Endothelial cell of umbilical vein (primary cell): ENCODE measurements at regions not wholly inside any gene's neighbourhood (a gene's known extent, or its start where the extent isn't known, plus 50 kb on each side); places are given as distances from the start of the nearest gene placed in this dataset.

Source experiments
- EZH2 ChIP-seq: IDR thresholded peaks from 2 replicates; pipeline ENCODE4 v1.6.1; 2012; ENCODE audit warnings: borderline replicate concordance, low read depth, mild to moderate bottlenecking, moderate library complexity, low read length, inconsistent platforms; ENCODE audit not compliant: severe bottlenecking
- GATA2 ChIP-seq: IDR thresholded peaks from 2 replicates; pipeline ENCODE4 v1.7.0; 2011; ENCODE audit warnings: low read depth, mild to moderate bottlenecking, moderate library complexity, mixed read lengths, low read length; ENCODE audit not compliant: insufficient read length, insufficient read depth
- JUN ChIP-seq: IDR thresholded peaks from 2 replicates; pipeline ENCODE4 v1.6.1; 2011; ENCODE audit warnings: borderline replicate concordance, low read depth; ENCODE audit not compliant: insufficient read length, insufficient read depth
- MYC ChIP-seq: IDR thresholded peaks from one replicate; pipeline ENCODE4 v1.6.1; 2011; ENCODE audit warnings: mild to moderate bottlenecking, low read depth, low read length
- POLR2A ChIP-seq: IDR thresholded peaks from 2 replicates; pipeline ENCODE4 v1.6.1; 2012; ENCODE audit warnings: low read depth, mild to moderate bottlenecking, control low read depth, low read length
- TF ChIP-seq, protein P1 (sequence below): IDR thresholded peaks from 2 replicates; pipeline ENCODE4 v1.6.1; 2011; ENCODE audit not compliant: insufficient read depth, insufficient read length
- TF ChIP-seq, protein P2 (sequence below), 2 donors: IDR thresholded peaks; 1 replicate in 1 of 2; 2 replicates in 1 of 2; pipeline ENCODE4 v1.5.1; 2011; ENCODE audit warnings: low read length in 2 of 2, mild to moderate bottlenecking in 2 of 2, moderate library complexity in 2 of 2, control low read depth in 1 of 2, inconsistent platforms in 1 of 2, low read depth in 1 of 2; ENCODE audit not compliant: insufficient read depth in 1 of 2; ENCODE audit errors: extremely low read depth in 1 of 2

DNA sequence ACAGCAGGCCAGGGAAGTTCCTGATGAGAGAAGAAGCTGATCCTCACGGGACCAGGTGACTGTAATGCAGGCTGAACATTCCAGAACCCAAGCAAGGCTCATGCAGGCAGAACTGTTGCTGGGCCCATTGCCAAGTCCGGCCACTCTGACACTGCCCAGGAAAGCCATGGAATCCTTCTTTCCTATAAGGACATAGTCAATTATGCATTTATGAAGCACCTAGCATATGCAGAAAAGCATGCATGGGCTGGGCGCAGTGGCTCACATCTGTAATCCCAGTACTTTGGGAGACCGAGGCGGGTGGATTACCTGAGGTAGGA, 83.7 kb upstream of the SLC1A3 start:
- TF ChIP-seq, protein P1, sequence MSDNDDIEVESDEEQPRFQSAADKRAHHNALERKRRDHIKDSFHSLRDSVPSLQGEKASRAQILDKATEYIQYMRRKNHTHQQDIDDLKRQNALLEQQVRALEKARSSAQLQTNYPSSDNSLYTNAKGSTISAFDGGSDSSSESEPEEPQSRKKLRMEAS, result no peak
- TF ChIP-seq POLR2A (no peak), EZH2 (no peak), MYC (no peak), JUN (no peak), GATA2 (no peak)
- TF ChIP-seq, protein P2, sequence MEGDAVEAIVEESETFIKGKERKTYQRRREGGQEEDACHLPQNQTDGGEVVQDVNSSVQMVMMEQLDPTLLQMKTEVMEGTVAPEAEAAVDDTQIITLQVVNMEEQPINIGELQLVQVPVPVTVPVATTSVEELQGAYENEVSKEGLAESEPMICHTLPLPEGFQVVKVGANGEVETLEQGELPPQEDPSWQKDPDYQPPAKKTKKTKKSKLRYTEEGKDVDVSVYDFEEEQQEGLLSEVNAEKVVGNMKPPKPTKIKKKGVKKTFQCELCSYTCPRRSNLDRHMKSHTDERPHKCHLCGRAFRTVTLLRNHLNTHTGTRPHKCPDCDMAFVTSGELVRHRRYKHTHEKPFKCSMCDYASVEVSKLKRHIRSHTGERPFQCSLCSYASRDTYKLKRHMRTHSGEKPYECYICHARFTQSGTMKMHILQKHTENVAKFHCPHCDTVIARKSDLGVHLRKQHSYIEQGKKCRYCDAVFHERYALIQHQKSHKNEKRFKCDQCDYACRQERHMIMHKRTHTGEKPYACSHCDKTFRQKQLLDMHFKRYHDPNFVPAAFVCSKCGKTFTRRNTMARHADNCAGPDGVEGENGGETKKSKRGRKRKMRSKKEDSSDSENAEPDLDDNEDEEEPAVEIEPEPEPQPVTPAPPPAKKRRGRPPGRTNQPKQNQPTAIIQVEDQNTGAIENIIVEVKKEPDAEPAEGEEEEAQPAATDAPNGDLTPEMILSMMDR (IDR thresholded peaks at IDR 0.05; ENCODE audit: extremely low read depth in 1 of 2, insufficient read depth in 1 of 2, low read depth in 1 of 2, low read length in 2 of 2), result no peak
